NCI-H748 (cell line): ENCODE measurements at regions not wholly inside any gene's neighbourhood (a gene's known extent, or its start where the extent isn't known, plus 50 kb on each side); places are given as distances from the start of the nearest gene placed in this dataset.

Experiments
- DNase-seq: peaks from one replicate; lab custom pipeline; 2025; ENCODE audit not compliant: unreplicated experiment; lab: John Stamatoyannopoulos, UW

DNA sequence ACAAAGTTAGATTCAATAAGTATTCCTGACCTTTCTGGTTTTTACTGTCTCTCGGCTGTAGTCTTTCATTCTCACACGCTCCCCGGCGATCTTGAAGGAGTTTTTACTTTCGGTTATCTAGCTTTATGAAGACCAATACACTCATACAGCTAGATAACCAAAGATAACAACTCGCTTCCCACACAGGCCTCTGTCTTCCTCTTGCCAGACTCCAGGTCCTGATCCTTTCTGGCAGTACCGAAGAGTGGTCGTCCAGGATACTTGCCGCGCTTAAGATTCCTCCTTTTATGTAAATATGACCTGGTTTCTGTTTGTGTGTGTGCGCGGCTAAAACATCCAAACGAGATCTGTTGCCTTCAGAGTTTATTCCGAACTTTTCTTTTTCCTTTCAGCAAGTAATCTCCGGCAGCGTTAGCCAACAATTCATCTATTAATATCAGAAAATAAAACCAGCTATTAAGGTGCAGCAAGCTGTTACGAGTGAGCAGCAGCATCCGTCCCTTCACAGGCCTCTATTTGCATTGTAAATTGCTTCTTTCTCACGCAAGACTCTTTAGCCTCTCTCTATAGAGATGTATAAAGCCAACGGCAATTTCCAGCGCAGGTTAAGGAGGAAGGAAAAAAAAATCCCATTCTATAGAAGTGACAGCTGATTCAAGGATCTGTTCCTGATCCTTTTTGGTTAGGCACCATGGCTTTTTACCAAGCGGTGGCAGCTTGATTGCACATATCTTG, 216.1 kb downstream of the MEF2C start:
- DNase-seq: peak; percentile 67

DNA sequence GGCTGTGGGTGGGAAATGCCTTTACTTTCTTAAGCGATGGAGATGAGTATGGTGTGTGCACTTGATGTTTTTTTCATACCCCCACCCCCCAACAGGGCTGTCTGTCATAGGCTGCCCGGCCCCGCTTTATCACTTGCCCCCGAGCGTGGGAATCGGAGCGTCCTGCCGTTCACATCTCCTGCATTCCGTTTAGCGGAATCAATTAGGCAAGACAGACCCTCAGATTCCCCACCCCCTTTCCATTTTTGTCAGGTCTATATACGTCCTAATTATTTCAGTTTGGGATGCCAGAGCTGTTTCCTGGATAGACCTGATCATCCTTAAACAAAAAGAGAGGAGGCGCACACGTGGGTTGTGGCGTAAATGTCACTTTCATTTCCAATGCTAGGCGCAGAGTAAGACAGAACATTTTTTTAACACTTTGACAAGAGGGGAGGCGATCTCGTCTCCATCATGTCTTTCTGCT, 217.2 kb downstream of the MEF2C start:
- peak; percentile 25 for DNase-seq

DNA sequence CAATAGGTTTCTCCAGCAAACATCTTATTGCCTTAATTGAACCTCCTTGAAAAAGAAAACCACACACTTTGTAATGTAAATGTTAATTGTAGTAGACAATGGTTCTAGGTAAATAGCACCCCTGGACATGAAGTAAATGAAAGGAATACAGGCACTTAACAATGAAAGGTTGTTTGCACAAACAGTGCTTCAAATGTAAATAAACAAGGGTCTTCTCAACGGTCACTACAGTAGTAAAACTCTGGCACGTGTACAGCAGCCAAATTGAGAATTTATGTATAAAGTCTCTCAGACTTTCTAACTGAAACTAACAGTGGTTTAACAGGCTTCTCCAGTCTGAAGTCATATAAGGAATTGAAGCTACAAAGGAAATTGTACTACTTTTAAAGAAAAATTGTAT, 218.3 kb downstream of the MEF2C start:
- peak; percentile 84 for DNase-seq

DNA sequence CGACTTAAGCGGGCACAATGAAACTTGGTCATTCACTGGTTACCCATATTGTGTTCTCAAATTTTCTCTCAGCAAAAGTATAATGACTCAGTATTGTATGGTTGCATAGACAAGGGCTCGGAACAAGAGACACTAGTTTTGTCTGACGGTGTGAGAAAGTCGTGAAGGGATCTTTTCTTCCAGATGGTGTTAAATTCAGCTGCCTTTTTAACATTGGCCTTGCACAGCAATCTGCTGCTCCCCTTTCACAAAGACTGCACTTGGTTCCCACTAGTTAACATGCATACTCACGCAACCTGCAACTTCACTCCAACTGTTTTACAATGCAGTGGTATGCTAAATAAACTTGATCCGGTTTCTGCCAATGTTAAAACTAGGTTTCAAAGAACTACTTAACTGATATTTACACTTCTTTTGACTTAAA, 219.2 kb downstream of the MEF2C start:
- peak; percentile 29 for DNase-seq

DNA sequence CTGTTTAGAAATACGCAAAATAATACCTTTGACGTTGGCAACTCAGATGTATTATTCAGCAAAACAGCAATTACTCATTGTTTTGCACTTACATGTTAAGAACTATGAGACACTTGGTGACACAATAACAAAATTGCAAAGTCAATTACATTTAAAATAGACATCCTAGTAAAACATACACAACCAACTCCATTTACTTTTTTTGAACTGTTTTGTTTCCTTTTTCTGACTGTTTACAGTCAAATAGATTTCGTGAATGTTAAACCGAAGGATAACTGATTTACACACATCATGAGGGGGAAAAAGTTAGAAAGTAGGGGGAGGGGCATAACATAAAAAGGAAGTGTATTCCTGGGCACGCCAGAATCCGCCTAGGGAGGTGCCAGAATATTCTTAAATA, 220.1 kb downstream of the MEF2C start:
- DNase-seq: no peak

DNA sequence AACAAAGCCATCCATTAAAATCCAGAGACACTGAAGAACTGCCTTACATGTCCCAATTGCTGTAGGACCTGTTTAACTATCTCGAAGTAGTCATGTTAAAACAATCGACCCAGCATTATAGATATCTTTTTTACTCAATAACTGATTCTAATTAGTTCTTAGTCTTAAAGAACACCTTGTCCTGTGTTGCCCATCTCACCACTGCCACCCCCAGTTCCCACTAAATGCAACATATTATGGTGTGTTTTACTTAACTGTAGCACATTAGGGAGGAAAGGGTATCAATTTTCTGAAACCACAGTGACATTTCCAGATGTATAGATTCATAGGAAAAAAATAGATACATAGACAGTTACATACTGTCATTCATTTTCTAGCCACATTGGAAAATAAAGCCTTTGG, 221.2 kb downstream of the MEF2C start:
- DNase-seq: no peak

DNA sequence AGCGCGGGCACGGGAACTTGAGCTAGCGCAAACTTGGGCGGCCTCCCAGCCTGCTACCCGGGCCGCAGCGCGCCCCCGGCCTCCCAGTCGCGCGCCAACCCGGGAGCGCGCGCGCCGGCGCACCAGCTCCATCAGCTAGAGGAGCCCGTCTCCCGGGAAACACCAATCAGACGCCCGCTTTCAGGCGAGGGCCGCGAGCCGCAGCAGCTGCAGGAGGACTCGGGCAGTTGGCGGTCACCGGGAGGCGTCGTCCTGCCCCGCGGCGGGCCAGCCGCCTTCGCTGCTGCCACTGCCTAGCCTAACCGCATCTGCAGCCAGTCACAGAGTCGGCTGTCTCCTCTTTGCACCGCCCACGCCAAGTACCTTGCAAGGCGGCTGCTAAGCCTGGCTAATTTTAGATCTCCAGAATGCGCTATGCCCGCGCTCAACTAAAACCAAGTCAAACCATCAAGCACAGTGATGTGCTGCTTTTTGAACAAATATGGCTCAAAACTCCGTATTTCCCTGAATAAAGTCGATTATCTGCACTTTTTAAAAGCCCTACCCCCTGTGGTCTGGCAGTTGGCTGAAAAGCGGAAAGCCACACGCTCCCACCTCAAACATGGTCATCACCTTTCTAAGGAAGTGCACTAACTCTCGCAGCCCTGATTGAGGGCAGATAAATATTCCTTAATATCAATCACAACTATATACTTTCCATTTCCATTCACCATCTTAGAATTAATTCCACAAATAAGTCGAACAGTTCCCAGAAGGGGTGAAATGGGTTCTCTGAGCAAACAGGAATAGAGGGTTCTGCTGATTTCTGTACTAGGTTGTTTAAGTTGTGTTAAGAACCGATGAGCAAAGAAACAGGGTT, 221.8 kb downstream of the MEF2C start:
- peak; percentile 99 for DNase-seq

DNA sequence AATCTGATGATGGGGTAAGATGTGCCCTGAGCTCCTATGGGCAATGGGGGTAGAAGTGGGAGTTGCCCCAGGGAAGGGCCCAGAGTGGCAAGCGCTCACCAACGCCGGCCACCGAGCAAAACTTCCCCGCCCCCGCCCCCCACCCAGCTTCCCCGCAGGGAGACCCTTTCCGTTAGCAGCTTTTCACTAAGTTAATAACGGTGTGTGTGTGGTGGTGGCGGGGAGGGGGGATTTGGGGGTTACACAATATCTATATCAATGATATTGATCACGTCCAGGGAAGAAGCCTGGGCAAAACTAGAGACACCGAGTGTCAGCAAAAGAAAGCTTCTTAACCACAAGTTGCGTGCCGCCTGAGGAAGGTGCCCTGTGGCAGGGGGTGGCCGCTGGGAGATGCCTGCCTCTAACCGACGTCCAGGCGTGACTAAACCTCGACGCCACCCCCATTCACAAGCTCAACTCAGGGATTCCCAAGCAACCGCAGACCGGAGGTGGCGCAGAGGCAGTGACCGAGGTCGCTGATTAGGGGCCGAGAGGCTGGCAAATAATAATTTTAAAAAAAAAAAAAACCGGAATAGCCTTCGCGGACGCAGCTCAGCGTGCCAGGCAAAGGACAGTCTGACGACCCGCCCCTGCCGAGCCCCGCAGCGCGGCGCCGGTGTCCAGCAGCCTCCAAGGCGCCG, 222.6 kb downstream of the MEF2C start:
- peak; percentile 83 for DNase-seq

DNA sequence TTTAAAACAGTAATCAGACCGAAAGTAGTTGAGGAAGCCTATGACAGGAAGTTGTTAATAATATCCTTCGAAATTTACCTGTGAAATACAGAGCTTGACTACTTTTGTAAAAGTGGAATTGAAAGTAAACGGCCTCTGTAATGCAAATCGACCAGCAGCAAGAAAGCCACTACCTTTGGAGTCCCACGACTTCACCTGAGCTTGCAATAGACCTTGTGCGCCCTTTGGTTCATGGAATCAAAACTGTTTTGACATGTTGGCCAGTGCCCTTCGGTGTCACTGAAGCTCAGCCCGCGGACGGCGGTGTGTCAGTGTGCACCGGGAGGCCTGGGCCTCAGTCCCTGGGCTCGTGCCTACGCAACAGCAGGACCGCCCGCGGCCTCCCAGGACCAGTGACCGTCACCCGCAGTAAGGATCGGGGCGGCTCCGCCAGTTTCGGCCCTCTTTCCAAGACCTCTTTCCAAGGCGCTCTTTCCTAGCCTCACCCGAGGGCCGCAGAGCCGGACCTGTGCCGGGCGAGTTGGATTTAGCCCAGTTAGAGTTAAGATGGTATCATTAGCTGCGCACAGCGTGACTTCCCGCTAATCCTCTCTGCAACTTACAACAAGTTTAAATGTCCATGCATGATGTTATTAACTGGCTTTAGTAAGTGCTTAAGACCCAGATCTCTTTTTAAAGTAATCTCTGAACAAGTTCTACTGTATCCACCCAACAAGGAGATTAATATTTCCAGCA, 223.3 kb downstream of the MEF2C start:
- DNase-seq: no peak

DNA sequence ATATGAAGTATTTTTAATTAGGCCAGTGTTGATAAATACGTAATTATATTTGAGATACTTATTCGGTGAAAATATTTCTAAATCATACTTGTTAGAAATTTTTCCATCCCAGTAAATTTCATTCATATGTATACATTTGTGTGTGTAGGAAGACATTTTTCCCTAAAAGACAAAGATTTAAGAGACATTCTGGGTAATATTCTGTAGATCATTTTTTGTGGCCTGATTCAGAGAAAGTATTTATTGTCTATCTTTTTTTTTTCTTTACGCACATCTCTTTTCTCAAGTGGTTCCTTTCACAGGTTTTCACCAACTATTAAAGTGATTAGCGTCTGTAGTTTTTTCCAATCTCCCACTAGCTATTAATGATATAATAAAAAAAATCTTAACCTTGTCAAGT, 224.1 kb downstream of the MEF2C start:
- DNase-seq: no peak

DNA sequence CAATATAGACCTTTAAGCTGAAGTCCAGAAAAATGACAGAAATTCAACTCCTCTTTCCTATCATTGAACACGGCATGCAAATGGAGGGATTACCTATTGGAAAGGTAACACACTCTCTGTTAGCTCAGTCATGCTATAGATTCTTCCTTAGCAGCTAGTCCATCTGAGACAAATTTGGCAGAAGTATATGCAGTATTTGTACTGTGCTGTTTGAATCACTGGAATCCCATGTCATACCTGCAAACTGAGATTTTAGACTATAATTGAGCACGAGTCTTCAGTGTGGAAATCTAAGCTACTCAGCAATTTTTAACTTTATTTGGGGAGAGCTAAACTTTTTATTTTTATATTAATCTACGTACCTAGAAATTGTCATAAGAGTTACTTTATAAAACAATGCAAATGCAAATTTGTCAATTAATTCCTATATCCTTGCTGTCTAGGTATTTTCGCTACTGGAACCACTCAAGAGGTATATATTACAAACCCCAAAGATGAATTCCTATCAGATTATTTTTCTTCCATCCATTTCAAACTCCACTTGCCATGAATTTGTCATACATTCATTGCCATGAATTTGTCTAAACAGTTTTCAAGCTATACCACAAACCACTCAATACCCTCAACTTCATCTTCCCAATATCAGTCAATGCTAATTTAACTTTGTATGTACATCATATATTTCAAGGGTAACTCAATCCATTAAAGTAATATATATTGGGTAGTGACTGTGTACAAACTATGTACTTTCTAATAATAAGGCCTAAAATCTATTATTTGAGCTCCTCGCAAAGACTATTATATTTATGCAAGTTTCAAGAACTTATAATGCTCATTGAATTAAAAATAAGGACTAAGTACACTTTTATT, 224.8 kb downstream of the MEF2C start:
- no peak for DNase-seq

DNA sequence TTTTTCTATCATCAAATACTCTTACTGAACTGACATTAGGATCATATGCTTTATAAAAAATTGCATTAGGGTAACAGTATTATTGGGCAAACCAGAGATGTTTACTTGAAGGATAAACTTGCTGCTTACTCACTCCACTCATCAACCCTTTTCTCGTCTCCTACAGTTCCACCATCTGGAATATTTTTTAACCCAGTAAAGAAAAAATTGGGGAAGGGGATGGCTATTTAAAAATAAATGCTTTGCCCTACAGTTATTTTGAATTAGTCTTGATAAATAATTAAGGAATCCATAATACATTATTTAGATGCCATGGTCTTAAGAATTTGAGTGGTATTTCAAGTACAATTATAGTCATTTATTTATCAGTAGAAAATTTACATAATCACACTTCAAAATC, 225.8 kb downstream of the MEF2C start:
- DNase-seq: no peak

DNA sequence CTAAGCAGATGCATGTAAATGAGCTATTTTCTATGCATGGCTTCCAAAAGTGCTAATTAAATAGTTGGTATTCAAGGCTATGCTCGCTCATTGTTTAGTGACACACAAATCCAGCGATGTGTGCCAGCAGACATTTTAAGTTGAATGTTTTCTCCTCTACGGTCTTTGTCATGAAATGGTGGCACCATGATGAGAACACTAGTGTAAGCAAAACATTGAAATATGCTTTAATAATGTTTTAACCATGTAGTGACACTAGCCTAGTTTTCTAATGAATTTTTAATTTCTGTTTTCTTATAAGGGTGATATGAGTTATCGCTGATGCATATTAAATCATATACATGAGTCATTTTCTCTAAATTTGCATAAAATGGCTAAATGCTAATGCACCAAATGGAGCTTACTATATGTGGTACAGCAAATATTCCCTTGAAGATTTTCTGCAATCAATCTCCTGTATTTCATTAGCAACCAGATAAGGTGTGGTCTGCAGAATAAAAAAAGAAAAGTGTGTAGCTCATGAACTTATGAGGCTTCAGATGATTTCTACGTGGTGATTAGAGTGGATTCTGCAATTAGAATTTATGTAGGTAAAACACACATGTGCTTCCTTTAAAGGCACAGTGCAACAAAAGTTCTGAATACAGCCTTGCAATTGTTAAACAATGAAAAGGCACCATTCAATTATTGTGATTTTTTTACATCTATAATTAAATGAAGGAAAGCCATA, 226.6 kb downstream of the MEF2C start:
- DNase-seq: peak; percentile 19

DNA sequence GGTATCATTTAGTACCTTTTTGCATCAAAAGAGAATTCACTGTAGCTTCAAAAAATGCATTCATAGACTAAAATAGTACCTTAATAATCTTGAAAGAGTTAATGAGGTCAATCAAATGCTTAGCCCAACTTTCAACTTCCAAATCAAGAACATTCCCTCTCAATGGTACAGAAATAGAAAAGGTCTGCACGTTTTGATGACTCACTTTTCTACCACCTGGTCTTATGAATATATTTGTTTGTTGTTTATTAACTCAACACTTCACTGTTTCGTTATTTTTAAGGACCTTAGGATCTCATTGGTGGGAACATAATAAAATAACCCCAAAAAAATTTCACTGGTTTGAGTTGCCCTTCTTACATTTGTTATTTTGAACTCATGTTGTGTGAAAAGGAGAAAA, 229.5 kb downstream of the MEF2C start:
- DNase-seq: no peak

DNA sequence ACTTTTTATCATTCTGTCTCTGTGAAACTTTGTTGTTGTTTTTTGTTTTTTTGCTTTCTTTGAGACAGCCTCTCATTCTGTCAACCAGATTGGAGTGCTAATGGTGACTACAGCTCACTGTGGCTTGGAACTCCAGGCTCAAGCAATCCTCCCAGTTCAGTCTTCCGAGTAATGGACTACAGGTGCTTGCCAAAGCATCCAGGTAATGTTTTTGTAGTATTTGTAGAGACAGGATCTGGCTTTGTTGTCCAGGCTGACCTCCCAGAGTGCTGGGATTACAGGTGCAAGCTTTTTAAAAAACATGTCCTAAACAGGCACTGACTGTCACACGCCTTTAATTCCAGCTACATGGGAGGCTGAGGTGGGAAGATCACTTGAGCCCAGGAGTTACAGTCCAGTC, 235.1 kb downstream of the MEF2C start:
- DNase-seq: no peak

DNA sequence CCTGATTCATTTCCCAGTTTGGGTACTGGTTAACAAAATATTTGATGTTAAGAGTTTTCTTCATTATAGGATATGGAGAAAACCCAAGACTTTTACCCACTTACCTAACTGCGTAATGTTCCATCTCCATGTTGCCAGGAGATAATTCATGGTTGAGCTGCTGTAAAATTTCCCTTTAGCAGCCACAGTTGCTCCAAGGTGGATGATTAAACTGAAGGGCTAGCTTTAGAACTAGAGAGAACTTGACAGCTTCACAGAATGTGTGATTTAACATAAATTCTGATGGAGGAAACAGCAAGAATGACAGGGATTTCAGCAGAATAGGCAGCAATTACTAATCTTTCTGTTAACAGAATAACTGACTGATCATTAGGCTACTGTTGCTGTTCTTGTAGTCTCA, 236.1 kb downstream of the MEF2C start:
- DNase-seq: no peak

DNA sequence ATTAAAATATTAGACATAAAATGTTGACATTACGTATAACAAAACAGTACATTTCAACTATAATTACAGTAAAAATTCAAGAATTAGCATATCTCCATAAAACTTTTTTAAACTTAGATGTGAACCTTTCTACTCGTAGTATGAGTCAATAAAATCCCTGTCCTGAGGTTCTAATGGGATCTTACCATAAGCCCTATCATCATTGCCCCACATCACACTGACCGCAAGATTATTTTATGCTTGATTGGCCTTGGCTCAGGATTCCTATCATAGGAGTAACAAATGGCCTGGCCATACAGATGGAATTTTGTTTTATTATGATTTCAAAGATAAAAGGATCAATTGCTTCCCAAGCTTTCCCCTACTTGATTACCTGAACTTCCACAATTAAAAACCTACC, 238.3 kb downstream of the MEF2C start:
- DNase-seq: no peak

DNA sequence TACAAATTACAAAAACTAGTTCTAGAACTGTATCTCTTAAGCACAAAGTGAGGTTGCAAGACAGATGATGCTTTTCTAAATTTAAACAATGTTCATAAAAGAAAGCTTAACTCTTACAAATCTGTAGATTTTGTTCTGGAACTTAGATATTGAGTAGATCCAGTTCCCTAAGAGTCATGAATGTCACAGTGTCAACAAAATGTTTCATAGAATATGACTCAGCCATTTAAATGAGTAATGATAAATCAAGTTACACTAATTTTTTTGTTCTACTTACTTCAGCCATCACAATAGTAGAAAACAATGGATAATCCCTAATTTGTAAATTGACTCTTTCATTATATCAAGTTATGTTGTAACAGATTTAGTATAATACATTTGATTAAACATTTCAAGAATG, 239.7 kb downstream of the MEF2C start:
- no peak for DNase-seq

DNA sequence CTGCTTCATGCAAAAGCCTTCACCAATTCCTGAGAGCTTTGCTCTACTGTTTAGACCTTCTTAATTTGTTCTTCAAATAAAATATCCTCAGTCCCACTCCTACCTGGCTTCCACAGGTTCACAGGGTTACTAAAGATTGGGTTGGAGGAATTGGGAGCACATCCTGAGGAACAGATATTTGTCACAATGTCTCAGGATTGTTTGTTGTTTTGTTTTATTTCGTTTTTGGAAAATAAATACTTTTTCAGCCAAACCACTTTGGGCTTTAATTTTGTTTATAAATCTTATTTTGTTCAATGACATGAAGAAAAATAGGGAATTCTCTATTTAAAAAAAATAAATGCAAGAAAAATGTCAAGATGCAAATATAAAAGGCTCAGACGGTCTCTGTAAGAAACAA, 249.0 kb downstream of the MEF2C start:
- no peak for DNase-seq
